ENCODE measurements at regions not wholly inside any gene's neighbourhood (a gene's known extent, or its start where the extent isn't known, plus 50 kb on each side); places are given as distances from the start of the nearest gene placed in this dataset.

- no peaks in the 10 kb centered on the region for H3K9me3 Mint-ChIP-seq
- no peak for DNase-seq
- no peaks in the 10 kb centered on the region for H3K36me3 Mint-ChIP-seq (ENCODE audit: low read depth)
- CTCF ChIA-PET: no interaction called here
- H3K27ac Mint-ChIP-seq: no peak overlapping the region
- H3K4me1 Mint-ChIP-seq (ENCODE audit: low read depth): peaks cover 20% of the 10 kb centered on the region
- intact Hi-C loops (cut with micrococcal nuclease): loop anchor here (5.0 kb wide), 1 partner anchor 35 kb away; no protein-coding TSS in a partner anchor
- H3K27me3 Mint-ChIP-seq (ENCODE audit: low read depth): peaks cover 4% of the 10 kb centered on the region
- no peak overlapping the region for H3K4me3 Mint-ChIP-seq
Observed at GRCh38 chrX:16022580-16023200, 100.7 kb upstream of the GRPR start.

DNA sequence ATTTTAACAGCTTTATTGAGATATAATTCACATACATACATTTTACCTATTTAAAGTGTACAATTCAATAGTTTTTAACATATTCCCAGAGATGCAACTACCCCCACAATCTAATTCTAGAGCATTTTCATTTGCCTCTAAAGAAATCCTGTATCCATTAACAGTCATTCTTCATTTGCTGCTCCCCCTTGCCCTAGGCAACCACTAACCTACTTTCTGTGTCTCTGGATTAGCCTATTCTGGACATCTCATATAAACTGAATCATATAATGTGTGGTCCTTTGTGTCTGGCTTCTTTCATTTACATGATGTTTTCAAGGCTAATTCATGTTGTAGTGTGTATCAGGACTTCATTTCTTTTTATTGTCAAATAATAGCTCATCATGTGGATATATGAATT is 105.1 kb upstream of the GRPR start:
- H3K27ac Mint-ChIP-seq: no peak overlapping the region
- H3K9me3 Mint-ChIP-seq: no peaks in the 10 kb centered on the region
- H3K4me3 Mint-ChIP-seq: no peak overlapping the region
- H3K4me1 Mint-ChIP-seq (ENCODE audit: low read depth): peaks cover 10% of the 10 kb centered on the region
- CTCF ChIA-PET: no interaction called here
- intact Hi-C loops (cut with micrococcal nuclease): no loop called here
- H3K36me3 Mint-ChIP-seq (ENCODE audit: low read depth): no peaks in the 10 kb centered on the region
- DNase-seq: no peak
- H3K27me3 Mint-ChIP-seq (ENCODE audit: low read depth): peaks cover 4% of the 10 kb centered on the region

- H3K9me3 Mint-ChIP-seq: no peaks in the 10 kb centered on the region
- intact Hi-C loops (cut with micrococcal nuclease): no loop called here
- H3K27ac Mint-ChIP-seq: no peak overlapping the region
- H3K27me3 Mint-ChIP-seq (ENCODE audit: low read depth): no peaks in the 10 kb centered on the region
- no peaks in the 10 kb centered on the region for H3K4me1 Mint-ChIP-seq (ENCODE audit: low read depth)
- no peak for DNase-seq
- H3K4me3 Mint-ChIP-seq: no peak overlapping the region
- CTCF ChIA-PET: no interaction called here
- no peaks in the 10 kb centered on the region for H3K36me3 Mint-ChIP-seq (ENCODE audit: low read depth)
Observed at GRCh38 chrX:16014171-16014570, 109.2 kb upstream of the GRPR start.

DNA sequence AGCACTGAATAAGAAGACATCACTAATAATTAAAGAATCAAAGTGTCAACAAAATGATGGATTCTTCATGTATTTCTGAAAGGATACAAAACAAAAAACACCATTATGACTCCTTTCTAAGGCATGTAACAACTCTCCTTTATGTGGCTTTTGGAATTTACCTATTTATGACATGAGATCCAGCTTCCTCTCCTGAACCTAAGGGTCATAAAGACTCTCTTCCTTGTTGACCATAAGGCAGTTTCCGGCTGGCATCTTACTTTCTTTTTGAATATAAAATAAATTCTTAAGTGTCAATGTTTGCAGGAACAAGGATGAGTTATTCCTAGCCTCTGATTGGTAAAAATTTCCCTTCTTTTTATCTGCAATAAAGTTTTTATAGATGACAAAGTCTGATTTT is 111.1 kb upstream of the GRPR start:
- Mint-ChIP-seq H3K36me3 (ENCODE audit: low read depth) (no peaks in the 10 kb centered on the region), H3K4me3 (no peak overlapping the region), H3K4me1 (ENCODE audit: low read depth) (no peaks in the 10 kb centered on the region), H3K27ac (no peak overlapping the region), H3K9me3 (no peaks in the 10 kb centered on the region), H3K27me3 (ENCODE audit: low read depth) (peaks cover 2% of the 10 kb centered on the region)
- intact Hi-C loops (cut with micrococcal nuclease): no loop called here
- DNase-seq: no peak
- CTCF ChIA-PET: no interaction called here

GRCh38 chrX:16005917-16006316 is 117.4 kb upstream of the GRPR start:
- H3K27me3 Mint-ChIP-seq (ENCODE audit: low read depth): peaks cover 2% of the 10 kb centered on the region
- H3K27ac Mint-ChIP-seq: no peak overlapping the region
- no peaks in the 10 kb centered on the region for H3K4me1 Mint-ChIP-seq (ENCODE audit: low read depth)
- H3K4me3 Mint-ChIP-seq: no peak overlapping the region
- intact Hi-C loops (cut with micrococcal nuclease): no loop called here
- no peaks in the 10 kb centered on the region for H3K9me3 Mint-ChIP-seq
- CTCF ChIA-PET: no interaction called here
- no peaks in the 10 kb centered on the region for H3K36me3 Mint-ChIP-seq (ENCODE audit: low read depth)
- no peak for DNase-seq

DNA sequence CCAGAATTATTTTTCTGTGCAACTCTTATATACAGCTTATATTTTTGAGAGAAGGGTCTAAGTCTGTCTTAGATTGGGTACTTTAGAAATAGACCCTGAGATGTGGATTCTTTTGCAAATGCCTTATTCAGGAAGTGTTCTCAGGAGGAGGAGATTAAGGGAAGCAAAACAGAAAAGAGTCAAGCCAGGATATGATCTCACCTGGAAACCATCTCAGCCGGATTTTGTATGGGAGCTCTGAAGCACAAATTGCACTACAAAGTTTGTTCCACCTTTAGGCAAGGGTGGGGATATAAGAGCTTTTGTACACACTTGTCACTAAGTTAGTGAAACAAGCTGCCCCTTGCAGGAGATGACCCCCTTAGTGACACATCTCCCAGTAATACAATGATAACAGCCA is 121.2 kb upstream of the GRPR start:
- intact Hi-C loops (cut with micrococcal nuclease): no loop called here
- no peaks in the 10 kb centered on the region for H3K4me1 Mint-ChIP-seq (ENCODE audit: low read depth)
- H3K27ac Mint-ChIP-seq: no peak overlapping the region
- H3K27me3 Mint-ChIP-seq (ENCODE audit: low read depth): no peaks in the 10 kb centered on the region
- CTCF ChIA-PET: no interaction called here
- no peaks in the 10 kb centered on the region for H3K9me3 Mint-ChIP-seq
- no peak for DNase-seq
- no peaks in the 10 kb centered on the region for H3K36me3 Mint-ChIP-seq (ENCODE audit: low read depth)
- no peak overlapping the region for H3K4me3 Mint-ChIP-seq

GRCh38 chrX:15998350-15998749 is 125.0 kb upstream of the GRPR start:
- Mint-ChIP-seq H3K27ac (no peak overlapping the region), H3K4me3 (no peak overlapping the region), H3K36me3 (ENCODE audit: low read depth) (no peaks in the 10 kb centered on the region), H3K4me1 (ENCODE audit: low read depth) (no peaks in the 10 kb centered on the region), H3K9me3 (peaks cover 2% of the 10 kb centered on the region), H3K27me3 (ENCODE audit: low read depth) (peaks cover 5% of the 10 kb centered on the region)
- CTCF ChIA-PET: no interaction called here
- DNase-seq: no peak
- intact Hi-C loops (cut with micrococcal nuclease): no loop called here

- CTCF ChIA-PET: no interaction called here
- Mint-ChIP-seq H3K27ac (no peak overlapping the region), H3K27me3 (ENCODE audit: low read depth) (peaks cover 10% of the 10 kb centered on the region), H3K9me3 (peaks cover 2% of the 10 kb centered on the region), H3K4me1 (ENCODE audit: low read depth) (peaks cover 9% of the 10 kb centered on the region), H3K36me3 (ENCODE audit: low read depth) (no peaks in the 10 kb centered on the region), H3K4me3 (no peak overlapping the region)
- DNase-seq: no peak
- intact Hi-C loops (cut with micrococcal nuclease): loop anchor here (5.0 kb wide), 5 partner anchors 33 to 493 kb away; partner anchors contain the start of gene AP1S2
Observed at GRCh38 chrX:15989716-15990115, 133.6 kb upstream of the GRPR start.

DNA sequence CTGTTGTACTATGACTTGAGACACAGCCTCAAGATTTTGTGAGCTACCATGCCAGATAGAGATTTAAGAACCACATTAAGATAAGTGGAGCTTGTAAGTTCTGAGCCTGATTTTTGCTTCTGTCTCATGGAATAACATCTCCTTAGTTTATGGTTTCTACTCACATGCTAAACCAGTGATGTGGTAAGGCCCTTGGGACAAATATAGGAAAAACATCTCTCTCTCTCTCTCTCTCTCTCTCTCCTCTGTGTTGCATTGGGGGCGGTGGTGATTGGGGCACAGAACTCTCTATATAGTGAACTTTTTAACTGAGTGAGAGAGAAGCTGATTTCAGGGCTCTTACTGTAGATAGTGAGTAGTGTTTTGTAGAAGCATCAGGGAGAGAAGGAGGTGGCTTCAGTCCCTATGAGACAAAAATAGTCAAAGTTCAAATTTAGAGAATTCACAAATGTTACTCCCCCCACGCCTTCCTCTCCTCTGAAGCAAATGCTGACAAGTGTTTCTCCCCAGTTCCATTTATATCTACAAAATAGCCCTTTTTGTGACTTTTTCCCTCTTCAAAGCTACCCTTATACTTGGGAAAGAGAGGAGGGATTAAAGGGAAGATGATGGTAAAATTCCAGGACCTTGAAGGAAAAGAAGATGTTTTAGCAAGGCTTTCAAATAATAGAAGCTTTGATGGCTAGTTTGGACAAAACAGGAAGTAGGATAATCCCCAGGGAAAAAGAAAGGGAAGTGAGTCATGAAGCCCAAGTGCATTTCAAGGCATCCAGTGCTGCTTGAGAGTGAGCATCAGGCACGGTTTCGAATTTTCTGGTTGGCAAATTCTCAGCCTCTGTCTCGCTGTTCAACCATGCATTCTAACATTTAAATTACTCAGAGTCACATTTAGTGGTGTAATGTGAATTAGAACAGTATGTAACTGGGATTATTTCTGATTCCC is 134.3 kb upstream of the AP1S2 start:
- CTCF ChIA-PET: no interaction called here
- Mint-ChIP-seq H3K36me3 (ENCODE audit: low read depth) (no peaks in the 10 kb centered on the region), H3K9me3 (no peaks in the 10 kb centered on the region), H3K27me3 (ENCODE audit: low read depth) (peaks cover 9% of the 10 kb centered on the region), H3K4me3 (no peak overlapping the region), H3K27ac (no peak overlapping the region), H3K4me1 (ENCODE audit: low read depth) (peaks cover 9% of the 10 kb centered on the region)
- no peak for DNase-seq
- intact Hi-C loops (cut with micrococcal nuclease): loop anchor here (5.0 kb wide), 5 partner anchors 33 to 493 kb away; partner anchors contain the start of gene AP1S2

GRCh38 chrX:15985937-15986336 is 131.3 kb upstream of the AP1S2 start:
- no peak overlapping the region for H3K4me3 Mint-ChIP-seq
- H3K27me3 Mint-ChIP-seq (ENCODE audit: low read depth): peaks cover 7% of the 10 kb centered on the region
- no peak overlapping the region for H3K27ac Mint-ChIP-seq
- no peaks in the 10 kb centered on the region for H3K36me3 Mint-ChIP-seq (ENCODE audit: low read depth)
- peak; percentile 73 for DNase-seq
- no peaks in the 10 kb centered on the region for H3K9me3 Mint-ChIP-seq
- H3K4me1 Mint-ChIP-seq (ENCODE audit: low read depth): peaks cover 9% of the 10 kb centered on the region
- intact Hi-C loops (cut with micrococcal nuclease): loop anchor here (5.0 kb wide), 5 partner anchors 36 to 496 kb away; partner anchors contain the start of gene AP1S2
- CTCF ChIA-PET: no interaction called here

DNA sequence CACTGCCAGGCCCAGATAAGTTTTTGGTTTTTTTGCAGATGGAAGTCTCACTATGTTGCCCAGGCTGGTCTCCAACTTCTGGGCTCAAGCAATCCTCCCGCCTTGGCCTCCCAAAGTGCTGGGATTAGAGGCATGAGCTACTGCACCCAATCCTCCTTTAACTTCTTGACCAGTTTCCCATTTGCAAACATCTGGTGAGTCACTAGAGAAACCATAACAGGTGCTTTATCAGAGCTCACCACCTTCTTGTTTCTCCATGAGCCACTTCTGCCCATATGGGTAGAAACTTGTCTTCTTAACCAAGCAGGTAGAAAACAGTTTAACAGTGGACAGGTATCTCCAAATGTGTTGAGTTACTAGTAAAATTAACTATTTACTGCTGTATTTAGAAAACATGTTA is 128.4 kb upstream of the AP1S2 start:
- intact Hi-C loops (cut with micrococcal nuclease): no loop called here
- peaks cover 4% of the 10 kb centered on the region for H3K27me3 Mint-ChIP-seq (ENCODE audit: low read depth)
- DNase-seq: no peak
- H3K4me1 Mint-ChIP-seq (ENCODE audit: low read depth): peaks cover 9% of the 10 kb centered on the region
- no peak overlapping the region for H3K27ac Mint-ChIP-seq
- no peaks in the 10 kb centered on the region for H3K9me3 Mint-ChIP-seq
- H3K4me3 Mint-ChIP-seq: no peak overlapping the region
- no peaks in the 10 kb centered on the region for H3K36me3 Mint-ChIP-seq (ENCODE audit: low read depth)
- CTCF ChIA-PET: no interaction called here

DNA sequence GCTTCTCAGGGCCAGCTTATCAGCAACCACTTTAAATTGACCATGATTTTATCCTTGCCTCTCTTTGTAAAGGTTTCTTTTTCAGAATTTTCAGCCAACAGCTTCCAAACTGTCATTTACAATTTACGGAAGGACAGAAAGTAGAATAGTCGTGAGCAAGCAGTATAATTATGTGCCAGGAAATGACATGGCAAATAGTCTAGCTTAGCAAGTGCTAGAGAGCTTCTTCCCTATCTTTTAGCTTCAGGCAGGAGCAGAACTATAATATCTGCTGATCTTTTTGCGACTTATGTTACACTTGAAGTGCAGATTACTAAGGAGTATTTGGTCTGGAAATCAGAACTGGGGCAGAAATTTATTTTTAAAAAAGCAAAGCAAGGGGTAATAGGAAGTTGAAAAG is 123.0 kb upstream of the AP1S2 start:
- Mint-ChIP-seq H3K27me3 (ENCODE audit: low read depth) (no peaks in the 10 kb centered on the region), H3K27ac (no peak overlapping the region), H3K4me1 (ENCODE audit: low read depth) (peaks cover 2% of the 10 kb centered on the region), H3K36me3 (ENCODE audit: low read depth) (no peaks in the 10 kb centered on the region), H3K9me3 (no peaks in the 10 kb centered on the region), H3K4me3 (no peak overlapping the region)
- no peak for DNase-seq
- CTCF ChIA-PET: no interaction called here
- intact Hi-C loops (cut with micrococcal nuclease): no loop called here

DNA sequence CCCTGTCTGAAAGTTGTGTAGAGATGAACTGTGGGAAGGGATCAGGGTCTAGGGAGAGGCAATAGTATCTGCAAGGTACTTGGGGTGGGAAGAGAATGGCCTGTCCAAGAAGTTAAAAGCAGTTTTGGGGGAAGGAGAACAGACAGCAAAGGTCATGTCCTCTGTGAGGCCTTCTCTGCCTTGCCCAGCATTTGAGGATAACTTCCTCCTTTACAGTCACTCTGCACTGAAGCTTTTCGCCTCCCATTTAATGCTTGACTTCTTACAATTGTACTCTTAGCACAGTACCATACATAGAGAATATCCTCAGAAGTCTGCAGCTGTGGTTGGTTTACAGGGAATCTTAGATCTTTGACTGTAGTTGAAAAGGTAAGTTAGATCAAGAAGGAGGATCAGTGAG is 121.8 kb upstream of the AP1S2 start:
- Mint-ChIP-seq H3K4me1 (ENCODE audit: low read depth) (peaks cover 2% of the 10 kb centered on the region), H3K4me3 (no peak overlapping the region), H3K27ac (no peak overlapping the region), H3K36me3 (ENCODE audit: low read depth) (no peaks in the 10 kb centered on the region), H3K9me3 (no peaks in the 10 kb centered on the region), H3K27me3 (ENCODE audit: low read depth) (no peaks in the 10 kb centered on the region)
- DNase-seq: no peak
- intact Hi-C loops (cut with micrococcal nuclease): no loop called here
- CTCF ChIA-PET: no interaction called here
